Ascending aorta (tissue), 2 donors: ENCODE measurements at regions not wholly inside any gene's neighbourhood (a gene's known extent, or its start where the extent isn't known, plus 50 kb on each side); places are given as distances from the start of the nearest gene placed in this dataset.

Source experiments
- DNase-seq, 2 donors: peaks; one replicate each; pipeline ENCODE4 v3.0.0-alpha.2; 2019; ENCODE audit warnings: low spot score in 2 of 2
- H3K27ac ChIP-seq, 2 donors: fragments of 200-600 bp; sonication (generic); one replicate each; pipeline ENCODE4 v1.5.1; 2016 to 2017; ENCODE audit warnings: mild to moderate bottlenecking in 1 of 2
- H3K27me3 ChIP-seq: fragments of 200-600 bp; sonication (generic); one replicate; pipeline ENCODE4 v1.5.1; 2017
- H3K36me3 ChIP-seq, 2 donors: fragments of 200-600 bp; sonication (generic); one replicate each; pipeline ENCODE4 v1.5.1; 2016
- H3K4me1 ChIP-seq, 2 donors: fragments of 200-600 bp; sonication (generic); one replicate each; pipeline ENCODE4 v1.5.1; 2016 to 2017; ENCODE audit warnings: mild to moderate bottlenecking in 1 of 2
- H3K4me3 ChIP-seq, 2 donors: fragments of 200-600 bp; sonication (generic); one replicate each; pipeline ENCODE4 v1.5.1; 2016 to 2017; ENCODE audit warnings: mild to moderate bottlenecking in 1 of 2
- H3K9me3 ChIP-seq, 2 donors: fragments of 200-600 bp; sonication (generic); one replicate each; pipeline ENCODE4 v1.5.1; 2016
- intact Hi-C: fragments of 100-400 bp; cut with DNase I; formaldehyde crosslinking; loops from one replicate; pipeline ENCODE4 v1.15.1; 2023
- TF ChIP-seq, protein P1 (sequence below), 3 experiments: fragments of 200-600 bp in 2 of 3; fragments of 450-650 bp in 1 of 3; sonication (generic) in 2 of 3; IDR thresholded peaks; one replicate each; pipeline ENCODE4 v1.5.1; 2016 to 2019; ENCODE audit warnings: antibody characterized with exemption in 3 of 3, mild to moderate bottlenecking in 1 of 3, moderate library complexity in 1 of 3

DNA sequence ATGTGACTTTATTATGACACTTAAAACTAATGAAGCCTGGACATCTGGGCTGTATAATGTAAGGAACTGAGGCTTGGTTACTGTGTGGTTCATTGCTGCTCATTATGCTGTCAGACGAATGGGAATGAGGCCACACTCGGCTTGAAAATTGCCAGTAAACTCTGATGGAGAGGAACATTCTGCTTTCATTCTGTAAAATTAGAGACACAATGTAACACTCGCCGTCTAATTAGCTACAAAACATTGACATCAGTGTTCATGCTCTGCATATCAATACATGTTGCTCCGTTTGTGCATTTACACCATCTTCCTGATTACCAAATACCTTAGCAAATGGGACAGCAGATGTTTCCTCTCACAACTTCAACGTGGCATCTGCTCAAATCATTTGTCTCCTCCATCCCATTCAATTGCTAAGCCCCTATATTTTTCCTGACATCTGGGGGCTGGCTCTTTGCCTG, 133.0 kb downstream of the SLC28A3 start:
- intact Hi-C loops, result no loop called here
- Histone ChIP-seq H3K4me1 (no peaks in the 10 kb centered on the region), H3K27ac (no peak overlapping the region)

DNA sequence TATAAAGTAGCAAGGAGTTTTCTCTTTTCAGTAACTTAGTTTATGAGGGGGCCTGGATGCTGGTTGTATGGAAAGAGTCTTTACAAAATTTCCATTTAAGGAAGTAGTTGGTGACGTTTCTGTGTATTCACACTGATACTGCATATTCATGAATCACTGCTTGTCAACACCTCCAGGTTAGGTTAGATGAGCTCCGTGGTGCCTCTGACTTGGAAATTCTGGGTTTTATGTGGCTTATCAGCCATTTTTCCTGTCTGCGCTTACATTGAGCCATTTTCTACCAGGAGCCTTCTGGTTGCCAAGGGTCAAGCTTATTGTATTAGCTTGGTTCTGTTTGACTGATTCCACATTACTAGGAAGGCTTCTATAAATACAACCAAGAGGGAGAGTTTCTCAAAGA, 128.3 kb downstream of the SLC28A3 start:
- DNase-seq, result no peak
- Histone ChIP-seq H3K27me3 (no peaks in the 10 kb centered on the region), H3K27ac (no peak overlapping the region), H3K36me3 (no peaks in the 10 kb centered on the region), H3K4me1 (no peaks in the 10 kb centered on the region), H3K9me3 (no peaks in the 10 kb centered on the region), H3K4me3 (no peak overlapping the region)
- TF ChIP-seq, protein P1, sequence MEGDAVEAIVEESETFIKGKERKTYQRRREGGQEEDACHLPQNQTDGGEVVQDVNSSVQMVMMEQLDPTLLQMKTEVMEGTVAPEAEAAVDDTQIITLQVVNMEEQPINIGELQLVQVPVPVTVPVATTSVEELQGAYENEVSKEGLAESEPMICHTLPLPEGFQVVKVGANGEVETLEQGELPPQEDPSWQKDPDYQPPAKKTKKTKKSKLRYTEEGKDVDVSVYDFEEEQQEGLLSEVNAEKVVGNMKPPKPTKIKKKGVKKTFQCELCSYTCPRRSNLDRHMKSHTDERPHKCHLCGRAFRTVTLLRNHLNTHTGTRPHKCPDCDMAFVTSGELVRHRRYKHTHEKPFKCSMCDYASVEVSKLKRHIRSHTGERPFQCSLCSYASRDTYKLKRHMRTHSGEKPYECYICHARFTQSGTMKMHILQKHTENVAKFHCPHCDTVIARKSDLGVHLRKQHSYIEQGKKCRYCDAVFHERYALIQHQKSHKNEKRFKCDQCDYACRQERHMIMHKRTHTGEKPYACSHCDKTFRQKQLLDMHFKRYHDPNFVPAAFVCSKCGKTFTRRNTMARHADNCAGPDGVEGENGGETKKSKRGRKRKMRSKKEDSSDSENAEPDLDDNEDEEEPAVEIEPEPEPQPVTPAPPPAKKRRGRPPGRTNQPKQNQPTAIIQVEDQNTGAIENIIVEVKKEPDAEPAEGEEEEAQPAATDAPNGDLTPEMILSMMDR (IDR thresholded peaks at IDR 0.05), result no peak
- intact Hi-C loops, result no loop called here

More for the DNA sequence above, 133.0 kb downstream of the SLC28A3 start:
- H3K27me3 ChIP-seq, result no peaks in the 10 kb centered on the region
- H3K4me3 ChIP-seq, result no peak overlapping the region
- H3K9me3 ChIP-seq, result no peaks in the 10 kb centered on the region
- TF ChIP-seq, protein P1 (IDR thresholded peaks at IDR 0.05), result no peak
- H3K36me3 ChIP-seq, result no peaks in the 10 kb centered on the region
- no peak for DNase-seq

DNA sequence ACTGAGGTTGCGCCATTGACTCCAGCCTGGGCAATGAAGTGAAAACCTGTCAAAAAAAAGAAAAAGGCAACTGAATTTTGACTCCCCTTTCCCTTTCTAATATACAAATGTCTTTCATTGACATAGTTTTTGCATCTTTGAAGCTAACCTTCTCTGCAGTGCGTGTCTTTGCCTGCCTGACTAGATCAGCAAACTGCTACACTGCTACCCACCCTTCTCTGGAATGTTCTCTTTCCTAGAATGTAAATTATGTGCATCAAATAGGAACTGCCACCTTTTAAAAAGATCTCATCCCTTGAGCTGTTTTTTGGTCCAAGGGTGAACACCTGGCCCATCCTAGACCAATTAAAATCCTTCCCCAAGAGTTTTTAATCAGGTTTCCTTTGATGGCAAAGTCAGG, 127.6 kb downstream of the SLC28A3 start:
- Histone ChIP-seq H3K4me3 (no peak overlapping the region), H3K27me3 (no peaks in the 10 kb centered on the region), H3K36me3 (no peaks in the 10 kb centered on the region), H3K27ac (no peak overlapping the region), H3K9me3 (no peaks in the 10 kb centered on the region), H3K4me1 (no peaks in the 10 kb centered on the region)
- no peak for DNase-seq
- TF ChIP-seq, protein P1 (IDR thresholded peaks at IDR 0.05), result no peak
- intact Hi-C loops, result no loop called here

DNA sequence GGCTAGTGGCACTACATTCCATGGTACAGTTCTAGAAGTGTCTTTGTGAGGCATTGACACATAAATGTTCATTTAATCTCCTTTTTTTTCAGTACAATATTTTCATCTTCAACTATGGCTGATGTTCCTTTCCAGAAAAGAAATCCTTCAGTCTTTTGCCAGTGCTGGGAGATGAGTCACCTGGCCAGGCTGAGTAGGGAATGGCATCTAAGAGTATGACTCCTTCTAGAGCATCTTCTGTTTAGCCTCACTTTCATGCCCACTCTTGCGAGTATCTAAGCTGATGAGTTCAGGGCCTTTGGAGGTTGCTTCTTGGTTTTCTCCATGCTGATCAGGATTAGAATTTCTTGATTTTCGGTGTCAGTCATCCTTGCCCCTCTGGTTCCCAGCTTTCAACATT, 124.4 kb downstream of the SLC28A3 start:
- no peak overlapping the region for H3K27ac ChIP-seq
- no peaks in the 10 kb centered on the region for H3K9me3 ChIP-seq
- no peaks in the 10 kb centered on the region for H3K27me3 ChIP-seq
- no peak overlapping the region for H3K4me3 ChIP-seq
- DNase-seq, result no peak
- H3K36me3 ChIP-seq, result no peaks in the 10 kb centered on the region
- TF ChIP-seq, protein P1 (IDR thresholded peaks at IDR 0.05), result no peak
- no peaks in the 10 kb centered on the region for H3K4me1 ChIP-seq
- intact Hi-C loops, result no loop called here

DNA sequence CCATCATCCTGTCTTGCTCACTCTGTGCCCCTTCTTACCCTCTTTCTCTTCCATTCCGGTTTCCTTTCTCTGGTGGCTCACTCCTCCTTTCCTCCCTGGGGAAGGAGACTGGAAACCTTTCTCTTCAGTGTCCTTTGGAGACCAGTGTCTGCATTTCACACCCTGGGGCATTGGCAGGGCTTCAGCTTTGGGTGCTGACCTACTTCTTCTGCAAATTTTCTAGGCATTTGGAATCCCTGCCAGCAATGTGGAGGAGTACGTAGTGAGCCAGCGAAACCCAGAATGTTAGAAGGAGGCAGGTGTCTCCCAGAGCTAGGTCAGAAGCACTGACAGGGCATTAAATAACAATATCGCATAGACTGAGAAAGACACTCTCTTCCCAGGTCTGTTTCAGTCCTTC, 122.2 kb downstream of the SLC28A3 start:
- H3K27ac ChIP-seq, result no peak overlapping the region
- H3K4me3 ChIP-seq, result no peak overlapping the region
- H3K27me3 ChIP-seq, result no peaks in the 10 kb centered on the region
- H3K4me1 ChIP-seq, result no peaks in the 10 kb centered on the region
- intact Hi-C loops, result no loop called here
- no peaks in the 10 kb centered on the region for H3K36me3 ChIP-seq
- no peak for DNase-seq
- TF ChIP-seq, protein P1 (IDR thresholded peaks at IDR 0.05), result no peak
- no peaks in the 10 kb centered on the region for H3K9me3 ChIP-seq

DNA sequence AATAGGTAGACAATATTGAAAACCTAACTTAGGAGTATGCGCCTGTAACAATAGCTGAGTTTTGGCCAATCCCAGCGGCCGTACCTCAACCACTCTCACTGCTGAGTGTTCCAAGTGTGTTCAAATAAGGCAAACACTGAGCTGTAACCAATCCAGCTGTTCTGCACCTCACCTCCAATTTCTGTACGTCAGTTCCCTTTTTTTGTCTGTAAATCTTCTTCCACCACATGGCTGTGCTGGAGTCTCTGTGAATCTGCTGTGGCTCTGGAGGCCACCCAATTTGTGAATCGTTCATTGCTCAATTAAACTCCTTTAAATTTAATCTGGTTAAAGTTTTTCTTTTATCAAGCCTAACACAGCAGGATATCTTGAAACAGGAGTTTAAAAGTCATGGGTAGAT, 116.3 kb downstream of the SLC28A3 start:
- Histone ChIP-seq H3K4me1 (no peaks in the 10 kb centered on the region), H3K36me3 (no peaks in the 10 kb centered on the region), H3K27me3 (no peaks in the 10 kb centered on the region), H3K4me3 (no peak overlapping the region), H3K9me3 (no peaks in the 10 kb centered on the region), H3K27ac (no peak overlapping the region)
- no peak for DNase-seq
- intact Hi-C loops, result no loop called here
- TF ChIP-seq, protein P1 (IDR thresholded peaks at IDR 0.05), result no peak
